ENCODE measurements at regions not wholly inside any gene's neighbourhood (a gene's known extent, or its start where the extent isn't known, plus 50 kb on each side); places are given as distances from the start of the nearest gene placed in this dataset.
"Not testable (repeated sequence)": the region's sequence is repeated elsewhere in the genome, so short reads cannot be mapped to it uniquely, and the experiment has no call there.

DNA sequence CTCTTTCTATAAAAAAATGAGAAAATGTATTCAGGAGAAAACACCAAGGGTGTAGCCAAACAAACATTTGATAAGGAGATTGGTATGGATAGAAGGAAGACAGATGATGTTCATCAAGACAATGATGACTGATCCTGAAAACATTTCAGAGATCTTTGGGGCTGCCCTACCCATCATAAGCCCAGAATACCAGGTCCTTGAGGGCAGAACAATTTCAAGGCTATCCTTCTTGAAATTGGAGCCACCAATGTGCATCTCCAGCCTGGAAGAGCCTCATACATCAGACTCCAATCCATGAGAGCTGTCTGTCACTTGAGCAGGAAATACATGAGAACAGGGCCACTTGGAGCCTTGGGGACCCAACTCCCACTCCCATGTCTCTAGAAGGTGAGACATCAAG lies 89.5 kb upstream of the ANKRD28 start:
- ATAC-seq, result no peak
- no peak for DNase-seq
- Mint-ChIP-seq H3K4me3 (no peak overlapping the region), H3K36me3 (ENCODE audit: insufficient read depth) (no peaks in the 10 kb centered on the region), H3K9me3 (peaks cover 14% of the 10 kb centered on the region), H3K27me3 (ENCODE audit: low read depth) (no peaks in the 10 kb centered on the region), H3K4me1 (ENCODE audit: low read depth) (no peaks in the 10 kb centered on the region)

DNA sequence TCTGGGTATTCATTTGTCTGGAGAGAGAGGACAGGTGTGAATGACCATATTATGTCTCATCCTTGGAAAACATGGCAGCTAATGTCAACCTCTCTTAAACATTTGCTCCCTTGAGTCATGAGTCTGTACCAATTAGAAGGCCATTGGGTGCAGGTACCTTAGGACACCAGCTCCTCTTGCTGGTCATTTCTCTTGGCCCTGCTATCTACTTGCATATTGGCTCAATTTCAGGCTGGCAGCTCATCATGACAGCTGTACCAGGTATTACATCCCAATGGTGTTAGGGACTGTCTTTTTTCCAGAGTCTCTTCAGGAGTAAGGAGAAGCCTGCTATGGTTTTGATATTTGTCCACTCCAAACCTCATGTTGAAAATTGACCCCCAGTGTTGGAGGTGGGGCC lies 92.2 kb upstream of the ANKRD28 start:
- DNase-seq (no peak), ATAC-seq (no peak)
- Mint-ChIP-seq H3K9me3 (peaks cover 14% of the 10 kb centered on the region), H3K4me3 (no peak overlapping the region), H3K4me1 (ENCODE audit: low read depth) (no peaks in the 10 kb centered on the region), H3K27me3 (ENCODE audit: low read depth) (no peaks in the 10 kb centered on the region), H3K36me3 (ENCODE audit: insufficient read depth) (no peaks in the 10 kb centered on the region)

DNA sequence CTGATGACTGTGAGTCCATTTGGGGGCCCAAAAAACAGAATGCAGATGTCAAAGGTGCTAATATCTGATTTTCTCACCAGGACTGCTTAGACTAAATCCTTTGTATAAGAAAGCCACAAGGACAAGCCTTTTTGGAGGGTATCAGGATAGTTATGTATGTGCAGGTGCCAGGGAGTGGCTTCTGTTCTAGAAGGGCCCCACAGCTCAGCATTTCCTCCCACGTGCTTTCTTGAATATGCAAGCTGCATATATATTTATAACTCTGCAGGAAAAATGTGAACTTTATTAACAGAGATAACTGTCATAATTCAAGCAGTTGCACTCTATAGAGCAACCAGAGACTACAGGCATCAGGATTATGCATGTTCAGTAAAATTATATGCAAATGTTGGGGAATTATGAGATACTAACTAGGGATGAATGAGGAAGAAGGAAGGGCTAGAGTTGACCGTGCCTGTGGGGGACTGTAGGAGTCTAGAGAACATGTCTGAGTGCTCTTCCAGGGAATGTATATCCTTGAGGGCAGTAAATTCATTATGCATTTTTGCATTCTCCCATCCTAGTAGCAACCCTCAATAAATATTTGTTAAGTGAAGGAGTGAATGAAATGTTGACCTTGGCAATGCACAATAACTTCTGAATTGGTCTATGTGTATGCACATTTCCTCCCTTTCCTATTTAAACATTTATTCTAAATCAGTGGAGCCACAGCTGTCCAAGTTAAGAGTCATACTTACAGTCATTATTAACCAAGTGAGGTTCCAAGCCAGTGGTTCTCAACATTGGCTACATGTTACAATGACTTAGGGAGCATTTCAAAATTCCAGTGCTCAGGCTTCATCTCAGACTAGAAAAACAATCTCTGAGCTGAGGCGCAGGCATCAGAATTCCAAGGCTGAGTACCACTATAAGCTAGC lies 94.8 kb upstream of the ANKRD28 start:
- H3K9me3 Mint-ChIP-seq, result peaks cover 4% of the 10 kb centered on the region
- DNase-seq (no peak), ATAC-seq (no peak)
- no peak overlapping the region for H3K4me3 Mint-ChIP-seq
- no peaks in the 10 kb centered on the region for H3K36me3 Mint-ChIP-seq (ENCODE audit: insufficient read depth)
- no peaks in the 10 kb centered on the region for H3K4me1 Mint-ChIP-seq (ENCODE audit: low read depth)
- no peaks in the 10 kb centered on the region for H3K27me3 Mint-ChIP-seq (ENCODE audit: low read depth)

DNA sequence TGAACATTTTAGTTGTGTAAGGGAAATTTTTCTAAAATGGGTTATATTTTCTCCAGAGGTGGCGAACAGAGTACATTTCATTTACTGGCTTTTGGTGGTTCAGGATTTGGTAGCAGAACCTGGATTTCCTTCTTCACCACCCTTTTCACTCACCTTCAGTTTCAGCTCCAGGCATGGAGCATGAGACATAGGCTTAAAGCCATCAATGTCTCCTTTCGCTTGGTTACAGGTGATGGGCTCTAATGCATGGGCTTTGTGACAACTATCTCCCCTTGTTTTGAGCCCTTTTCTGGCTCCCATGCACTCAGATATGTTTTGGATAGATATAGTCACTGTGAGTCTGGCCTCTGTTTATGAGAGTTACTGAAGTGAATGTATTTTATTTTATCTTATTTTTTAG lies 96.6 kb upstream of the ANKRD28 start:
- no peak for ATAC-seq
- no peak for DNase-seq
- H3K4me1 Mint-ChIP-seq (ENCODE audit: low read depth), result no peaks in the 10 kb centered on the region
- H3K27me3 Mint-ChIP-seq (ENCODE audit: low read depth), result no peaks in the 10 kb centered on the region
- no peak overlapping the region for H3K4me3 Mint-ChIP-seq
- peaks cover 4% of the 10 kb centered on the region for H3K9me3 Mint-ChIP-seq
- no peaks in the 10 kb centered on the region for H3K36me3 Mint-ChIP-seq (ENCODE audit: insufficient read depth)

DNA sequence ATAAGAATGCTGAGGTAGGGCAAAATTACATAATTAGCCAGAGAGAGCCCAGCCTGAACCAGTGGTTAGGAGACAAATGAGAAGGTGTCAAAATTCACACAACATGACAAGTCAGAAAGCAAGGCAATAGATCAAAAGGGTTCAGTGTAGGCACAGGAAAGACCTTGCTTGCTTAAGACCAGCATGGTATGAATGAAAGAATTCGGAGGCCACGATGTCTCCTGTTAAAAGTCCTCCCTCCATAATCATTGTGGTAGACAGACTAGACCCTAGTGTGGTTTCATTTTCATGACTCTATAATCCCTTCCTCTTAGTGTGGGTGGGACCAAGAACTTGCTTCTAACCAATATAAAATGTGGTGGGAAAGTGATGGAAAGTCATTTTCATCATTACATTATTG lies 98.7 kb upstream of the ANKRD28 start:
- DNase-seq (no peak), ATAC-seq (no peak)
- Mint-ChIP-seq H3K9me3 (peaks cover 4% of the 10 kb centered on the region), H3K27me3 (ENCODE audit: low read depth) (no peaks in the 10 kb centered on the region), H3K4me1 (ENCODE audit: low read depth) (no peaks in the 10 kb centered on the region), H3K36me3 (ENCODE audit: insufficient read depth) (no peaks in the 10 kb centered on the region), H3K4me3 (no peak overlapping the region)

DNA sequence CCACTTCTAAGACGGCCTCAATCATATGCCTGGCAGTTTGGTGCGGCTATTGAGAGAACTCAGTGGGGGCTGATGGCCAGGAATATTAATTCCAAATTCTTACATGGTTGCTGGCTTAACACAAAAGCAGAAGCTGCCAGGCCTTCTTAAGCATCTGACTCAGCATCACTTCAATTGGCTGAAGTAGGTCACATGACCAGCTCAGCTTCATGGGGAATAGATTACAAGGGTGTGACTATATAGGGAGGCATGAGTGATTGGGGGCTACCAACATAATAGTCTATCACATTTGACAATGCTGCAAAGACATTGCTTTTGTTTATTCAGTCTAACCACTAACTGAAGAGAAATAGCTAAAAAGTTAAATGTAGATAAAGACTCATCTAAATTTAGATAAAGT lies 101.6 kb upstream of the ANKRD28 start:
- H3K36me3 Mint-ChIP-seq (ENCODE audit: insufficient read depth), result no peaks in the 10 kb centered on the region
- no peaks in the 10 kb centered on the region for H3K4me1 Mint-ChIP-seq (ENCODE audit: low read depth)
- peaks cover 4% of the 10 kb centered on the region for H3K9me3 Mint-ChIP-seq
- DNase-seq (no peak), ATAC-seq (no peak)
- H3K27me3 Mint-ChIP-seq (ENCODE audit: low read depth), result no peaks in the 10 kb centered on the region
- no peak overlapping the region for H3K4me3 Mint-ChIP-seq

DNA sequence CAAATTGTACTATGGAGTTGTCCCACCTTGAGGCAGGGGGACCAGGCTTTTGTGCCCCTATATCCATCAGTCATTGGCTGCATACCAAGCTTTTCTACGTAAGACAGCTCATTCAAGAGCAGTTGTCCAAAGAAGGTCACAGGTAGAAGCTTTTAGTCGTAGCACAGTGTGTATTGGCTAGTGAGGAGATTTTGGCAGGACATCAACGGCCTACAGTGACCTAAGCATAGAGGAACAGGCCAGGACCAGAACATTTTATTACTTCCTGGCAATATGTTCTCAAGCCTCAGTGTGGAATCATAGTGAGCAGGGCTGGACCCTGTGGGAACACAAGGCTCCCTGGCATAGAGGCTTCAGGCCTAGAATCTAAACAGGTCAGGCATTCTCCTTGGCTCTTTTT lies 105.4 kb upstream of the ANKRD28 start:
- Mint-ChIP-seq H3K4me3 (no peak overlapping the region), H3K4me1 (ENCODE audit: low read depth) (no peaks in the 10 kb centered on the region), H3K27me3 (ENCODE audit: low read depth) (no peaks in the 10 kb centered on the region), H3K9me3 (no peaks in the 10 kb centered on the region), H3K36me3 (ENCODE audit: insufficient read depth) (no peaks in the 10 kb centered on the region)
- ATAC-seq (no peak), DNase-seq (no peak)

DNA sequence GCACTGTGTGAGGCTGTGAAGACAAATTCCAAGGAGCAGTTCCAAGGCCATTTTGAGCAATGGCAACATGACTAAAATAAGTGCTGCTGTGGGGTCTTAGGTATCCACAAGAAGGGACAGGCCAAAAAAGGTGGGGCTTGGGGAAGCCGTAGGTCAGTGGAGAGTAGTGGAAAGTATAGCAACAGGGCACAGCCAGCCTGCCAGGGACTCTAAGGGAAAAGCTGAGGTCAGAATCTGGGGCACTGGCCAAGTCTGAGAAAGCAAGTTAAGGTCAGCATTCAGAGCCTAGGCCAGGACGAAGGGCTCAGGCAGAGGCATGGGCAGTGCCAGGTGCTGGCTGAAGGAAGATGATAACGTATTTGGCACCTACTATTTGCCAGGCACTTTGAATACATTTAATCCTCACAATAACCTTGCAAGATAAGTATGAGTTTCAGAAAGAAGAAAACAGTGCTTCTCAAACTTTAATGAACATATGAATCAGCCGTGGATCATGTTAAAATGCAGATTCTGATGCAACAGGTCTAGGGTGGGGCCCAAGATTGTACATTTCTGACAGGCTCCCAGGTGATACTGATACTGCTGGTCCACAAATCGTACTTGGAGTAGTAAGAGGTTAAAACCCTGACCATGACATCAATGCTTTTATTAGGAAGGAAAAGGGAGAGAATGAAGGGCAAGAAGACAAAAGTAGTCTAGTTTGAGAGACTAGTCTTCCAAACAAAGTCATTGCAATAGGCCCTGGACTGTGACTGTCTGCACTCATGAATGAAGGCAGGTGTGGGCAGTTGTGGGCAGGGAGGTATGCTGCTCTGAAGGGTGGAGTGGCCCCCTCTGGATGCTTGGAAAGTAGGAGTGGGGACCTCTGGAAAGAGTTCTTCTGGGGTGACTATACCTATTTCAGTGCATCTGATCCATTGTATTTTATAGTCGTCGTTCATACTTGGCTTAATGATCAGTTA lies 106.3 kb upstream of the ANKRD28 start:
- ATAC-seq, result no peak
- DNase-seq, result no peak
- Mint-ChIP-seq H3K9me3 (no peaks in the 10 kb centered on the region), H3K36me3 (ENCODE audit: insufficient read depth) (no peaks in the 10 kb centered on the region), H3K27me3 (ENCODE audit: low read depth) (no peaks in the 10 kb centered on the region), H3K4me1 (ENCODE audit: low read depth) (no peaks in the 10 kb centered on the region), H3K4me3 (no peak overlapping the region)

DNA sequence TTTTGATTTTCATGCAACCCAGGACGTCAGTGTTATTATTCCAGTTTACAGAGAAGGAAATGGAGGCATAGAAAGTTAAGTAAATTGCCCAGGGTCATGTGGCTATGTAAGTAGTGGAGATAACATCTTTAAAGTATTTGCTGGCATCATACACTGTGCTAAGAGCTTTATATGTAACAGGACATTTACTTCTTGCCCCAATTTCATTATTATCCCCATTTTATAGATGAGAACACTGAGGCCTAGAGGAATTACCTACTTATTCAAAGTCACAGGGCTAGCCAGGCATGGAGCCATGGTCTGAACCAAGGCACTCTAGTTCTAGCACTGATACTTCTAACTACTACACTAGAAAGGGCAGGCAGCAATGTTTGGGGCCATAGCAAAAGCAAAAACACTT lies 107.3 kb upstream of the ANKRD28 start:
- no peak overlapping the region for H3K4me3 Mint-ChIP-seq
- no peaks in the 10 kb centered on the region for H3K36me3 Mint-ChIP-seq (ENCODE audit: insufficient read depth)
- H3K9me3 Mint-ChIP-seq, result no peaks in the 10 kb centered on the region
- DNase-seq (no peak), ATAC-seq (no peak)
- no peaks in the 10 kb centered on the region for H3K27me3 Mint-ChIP-seq (ENCODE audit: low read depth)
- no peaks in the 10 kb centered on the region for H3K4me1 Mint-ChIP-seq (ENCODE audit: low read depth)

DNA sequence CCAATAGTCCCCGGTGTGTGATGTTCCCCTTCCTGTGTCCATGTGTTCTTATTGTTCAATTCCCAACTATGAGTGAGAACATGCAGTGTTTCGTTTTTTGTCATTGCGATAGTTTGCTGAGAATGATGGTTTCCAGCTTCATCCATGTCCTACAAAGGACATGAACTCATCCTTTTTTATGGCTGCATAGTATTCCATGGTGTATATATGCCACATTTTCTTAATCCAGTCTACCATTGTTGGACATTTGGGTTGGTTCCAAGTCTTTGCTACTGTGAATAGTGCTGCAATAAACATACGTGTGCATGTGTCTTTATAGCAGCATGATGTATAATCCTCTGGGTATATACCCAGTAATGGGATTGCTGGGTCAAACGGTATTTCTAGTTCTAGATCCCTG lies 109.6 kb upstream of the ANKRD28 start:
- H3K4me1 Mint-ChIP-seq (ENCODE audit: low read depth); H3K27me3 Mint-ChIP-seq (ENCODE audit: low read depth); H3K4me3 Mint-ChIP-seq; H3K36me3 Mint-ChIP-seq (ENCODE audit: insufficient read depth); DNase-seq; H3K9me3 Mint-ChIP-seq; ATAC-seq: not testable (repeated sequence)

DNA sequence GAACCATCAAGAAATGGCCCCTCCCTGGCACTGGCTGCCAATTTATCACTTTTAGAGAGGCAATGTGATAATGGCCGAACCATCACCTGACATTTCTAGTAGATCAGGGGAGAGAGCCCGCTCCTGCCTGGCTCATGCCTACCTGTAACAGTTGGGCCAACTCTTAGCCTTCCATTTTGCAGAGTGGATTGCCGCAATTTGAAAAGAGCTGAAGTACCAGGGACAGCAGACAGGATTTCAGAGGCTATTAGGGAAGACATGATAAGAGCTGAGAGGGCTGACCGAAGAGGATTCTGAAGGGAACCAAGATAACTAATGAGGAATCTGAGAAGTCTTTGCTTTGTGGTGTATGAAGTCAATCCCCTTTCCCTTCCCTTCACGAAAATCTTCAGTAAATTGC lies 121.2 kb upstream of the ANKRD28 start:
- no peak for ATAC-seq
- Mint-ChIP-seq H3K4me3 (no peak overlapping the region), H3K9me3 (peaks cover 2% of the 10 kb centered on the region), H3K27me3 (ENCODE audit: low read depth) (no peaks in the 10 kb centered on the region), H3K4me1 (ENCODE audit: low read depth) (no peaks in the 10 kb centered on the region), H3K36me3 (ENCODE audit: insufficient read depth) (no peaks in the 10 kb centered on the region)
- DNase-seq, result no peak

DNA sequence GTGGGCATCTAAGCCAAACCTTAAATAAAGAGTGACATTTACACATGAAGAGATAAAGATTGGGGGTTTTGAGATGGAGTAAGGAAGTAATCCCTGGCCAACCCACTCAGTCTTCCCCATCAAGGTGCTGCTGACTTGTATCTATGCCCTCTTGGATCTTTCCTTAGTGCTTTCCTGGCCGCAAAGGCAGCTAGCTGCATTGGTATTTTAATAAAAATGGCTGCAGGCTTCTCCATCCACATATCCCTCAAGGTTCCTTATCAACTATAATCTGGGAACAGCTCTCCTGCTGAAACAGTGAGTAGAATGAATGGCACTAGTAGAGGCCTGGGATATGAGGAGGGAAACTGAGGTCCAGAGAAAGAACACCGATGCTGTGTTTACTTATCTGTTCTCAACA lies 122.2 kb upstream of the ANKRD28 start:
- no peaks in the 10 kb centered on the region for H3K27me3 Mint-ChIP-seq (ENCODE audit: low read depth)
- H3K4me1 Mint-ChIP-seq (ENCODE audit: low read depth), result no peaks in the 10 kb centered on the region
- DNase-seq (no peak), ATAC-seq (no peak)
- no peaks in the 10 kb centered on the region for H3K36me3 Mint-ChIP-seq (ENCODE audit: insufficient read depth)
- H3K4me3 Mint-ChIP-seq, result no peak overlapping the region
- no peaks in the 10 kb centered on the region for H3K9me3 Mint-ChIP-seq

DNA sequence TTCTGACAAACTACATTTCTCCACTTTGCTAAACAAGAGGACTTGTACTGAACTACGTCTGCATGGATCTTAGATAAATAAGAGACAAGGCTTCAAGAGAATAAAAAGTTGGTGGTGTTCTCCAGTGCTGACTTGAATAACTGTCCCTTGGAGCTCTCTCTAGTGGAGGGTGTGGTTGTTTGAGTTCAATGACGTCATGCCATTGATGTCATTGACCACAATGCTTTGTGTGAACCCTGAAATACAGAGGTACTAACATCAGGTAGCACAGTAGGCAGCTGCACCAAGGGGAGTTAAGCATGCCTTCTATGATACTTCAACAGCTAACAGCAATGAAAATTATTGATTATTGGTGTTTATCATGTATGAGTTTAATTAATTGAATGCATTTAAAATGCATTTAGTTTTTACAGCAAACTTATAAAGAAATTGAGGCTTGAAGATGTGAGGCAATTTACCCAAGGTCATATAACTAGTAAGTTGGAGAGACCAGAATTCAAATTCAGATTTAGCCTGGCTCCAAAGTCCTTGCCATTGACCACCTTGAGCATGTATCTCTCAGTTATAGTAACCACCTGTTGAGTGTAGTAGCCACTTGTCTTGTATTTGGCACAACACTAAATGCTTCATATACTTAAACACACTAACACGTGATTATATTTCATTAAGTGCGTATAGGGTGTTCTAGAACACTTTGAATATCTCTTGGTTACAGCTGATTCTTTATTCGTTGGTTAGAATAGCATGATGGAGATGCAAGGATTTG lies 126.0 kb upstream of the ANKRD28 start:
- no peak for ATAC-seq
- Mint-ChIP-seq H3K9me3 (no peaks in the 10 kb centered on the region), H3K36me3 (ENCODE audit: insufficient read depth) (no peaks in the 10 kb centered on the region), H3K4me3 (no peak overlapping the region), H3K27me3 (ENCODE audit: low read depth) (no peaks in the 10 kb centered on the region), H3K4me1 (ENCODE audit: low read depth) (no peaks in the 10 kb centered on the region)
- DNase-seq, result no peak

DNA sequence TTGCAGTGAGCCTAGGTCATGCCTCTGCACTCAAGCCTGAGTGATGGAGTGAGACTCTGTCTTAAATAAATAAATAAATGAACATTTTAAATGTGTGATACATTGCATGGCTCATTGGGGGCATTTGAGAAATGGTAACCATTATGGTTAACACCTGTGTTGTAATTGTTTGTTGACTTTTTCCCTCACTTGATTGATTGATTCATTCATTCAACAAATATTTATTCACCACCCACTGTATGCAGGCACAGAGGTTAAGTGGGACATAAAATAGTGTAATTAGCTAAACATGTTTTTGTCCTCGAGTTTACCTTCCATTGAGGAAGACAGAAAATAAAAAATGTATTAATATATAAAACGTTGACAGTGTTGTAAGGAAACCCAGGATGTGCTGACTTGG lies 127.1 kb upstream of the ANKRD28 start:
- H3K36me3 Mint-ChIP-seq (ENCODE audit: insufficient read depth), result no peaks in the 10 kb centered on the region
- no peak overlapping the region for H3K4me3 Mint-ChIP-seq
- H3K27me3 Mint-ChIP-seq (ENCODE audit: low read depth), result no peaks in the 10 kb centered on the region
- ATAC-seq, result no peak
- H3K9me3 Mint-ChIP-seq, result no peaks in the 10 kb centered on the region
- no peak for DNase-seq
- no peaks in the 10 kb centered on the region for H3K4me1 Mint-ChIP-seq (ENCODE audit: low read depth)

Data from activated T-cell treated with anti-CD3 and anti-CD28 coated beads, Interleukin-2, amount 50 U/mL, for 4 hours (primary cell).